Urothelium cell line (cell line): ENCODE measurements at regions not wholly inside any gene's neighbourhood (a gene's known extent, or its start where the extent isn't known, plus 50 kb on each side); places are given as distances from the start of the nearest gene placed in this dataset.
"Not testable (repeated sequence)": the region's sequence is repeated elsewhere in the genome, so short reads cannot be mapped to it uniquely, and the experiment has no call there.

Experiments used
- DNase-seq: peaks from one replicate; pipeline ENCODE4 v3.0.0; 2011; ENCODE audit warnings: low spot score, mixed read lengths
- FAIRE-seq: peaks from 2 replicates; lab custom pipeline; 2011; peaks lifted over from hg19 to GRCh38; lab: Jason Lieb, UNC

GRCh38 chr2:65974067-65974723 lies 460.7 kb upstream of the MEIS1 start:
- DNase-seq (no peak), FAIRE-seq (no peak)

- FAIRE-seq (no peak), DNase-seq (no peak)
Observed at GRCh38 chr2:65969161-65969560, 465.8 kb upstream of the MEIS1 start.

GRCh38 chr2:65963303-65963702 lies 471.6 kb upstream of the MEIS1 start:
- not testable (repeated sequence) for DNase-seq, FAIRE-seq

- FAIRE-seq (peak; percentile 5), DNase-seq (no peak)
Observed at GRCh38 chr2:65960953-65961352, 474.0 kb upstream of the MEIS1 start.

- DNase-seq (no peak), FAIRE-seq (no peak)
Observed at GRCh38 chr2:65957886-65958285, 477.0 kb upstream of the MEIS1 start.

- FAIRE-seq (no peak), DNase-seq (no peak)
Observed at GRCh38 chr2:65957454-65957853, 477.5 kb upstream of the MEIS1 start.

- FAIRE-seq = no peak
- DNase-seq = no peak
Observed at GRCh38 chr2:65955259-65955658, 479.7 kb upstream of the MEIS1 start.

- FAIRE-seq (peak; percentile 13), DNase-seq (no peak)
Observed at GRCh38 chr2:65952966-65953761, 481.8 kb upstream of the MEIS1 start.

GRCh38 chr2:65944213-65944612 lies 490.7 kb upstream of the MEIS1 start:
- FAIRE-seq = no peak
- DNase-seq = no peak

GRCh38 chr2:65943099-65943786 lies 491.7 kb upstream of the MEIS1 start:
- no peak for FAIRE-seq
- DNase-seq = no peak

- DNase-seq (no peak), FAIRE-seq (no peak)
Observed at GRCh38 chr2:65940856-65941255, 494.1 kb upstream of the MEIS1 start.

GRCh38 chr2:65939687-65940086 lies 495.2 kb upstream of the MEIS1 start:
- no peak for DNase-seq

GRCh38 chr2:65937379-65938160 lies 497.4 kb upstream of the MEIS1 start:
- FAIRE-seq (no peak), DNase-seq (peak; percentile 30)

More at GRCh38 chr2:65939687-65940086, 495.2 kb upstream of the MEIS1 start:
- FAIRE-seq = peak; percentile 82

GRCh38 chr2:65934992-65935629 lies 499.8 kb upstream of the MEIS1 start:
- DNase-seq (no peak), FAIRE-seq (no peak)

- DNase-seq (no peak), FAIRE-seq (no peak)
Observed at GRCh38 chr2:65932571-65932970, 500.2 kb upstream of the SPRED2 start.

- FAIRE-seq (no peak), DNase-seq (no peak)
Observed at GRCh38 chr2:65931056-65931455, 498.7 kb upstream of the SPRED2 start.

- no peak for DNase-seq
- FAIRE-seq = peak; percentile 88
Observed at GRCh38 chr2:65930259-65930658, 497.9 kb upstream of the SPRED2 start.

- DNase-seq, FAIRE-seq: not testable (repeated sequence)
Observed at GRCh38 chr2:65929664-65930063, 497.3 kb upstream of the SPRED2 start.

- no peak for FAIRE-seq
- no peak for DNase-seq
Observed at GRCh38 chr2:65922794-65923193, 490.4 kb upstream of the SPRED2 start.

GRCh38 chr2:65922030-65922429 lies 489.6 kb upstream of the SPRED2 start:
- FAIRE-seq = no peak
- DNase-seq = no peak
